Activated naive CD4-positive, alpha-beta T cell (primary cell): ENCODE measurements at regions not wholly inside any gene's neighbourhood (a gene's known extent, or its start where the extent isn't known, plus 50 kb on each side); places are given as distances from the start of the nearest gene placed in this dataset.
"Not testable (repeated sequence)": the region's sequence is repeated elsewhere in the genome, so short reads cannot be mapped to it uniquely, and the experiment has no call there.

Source experiments
- DNase-seq, 4 experiments: peaks; one replicate each; lab custom pipeline; 2025; lab: John Stamatoyannopoulos, UW

DNA sequence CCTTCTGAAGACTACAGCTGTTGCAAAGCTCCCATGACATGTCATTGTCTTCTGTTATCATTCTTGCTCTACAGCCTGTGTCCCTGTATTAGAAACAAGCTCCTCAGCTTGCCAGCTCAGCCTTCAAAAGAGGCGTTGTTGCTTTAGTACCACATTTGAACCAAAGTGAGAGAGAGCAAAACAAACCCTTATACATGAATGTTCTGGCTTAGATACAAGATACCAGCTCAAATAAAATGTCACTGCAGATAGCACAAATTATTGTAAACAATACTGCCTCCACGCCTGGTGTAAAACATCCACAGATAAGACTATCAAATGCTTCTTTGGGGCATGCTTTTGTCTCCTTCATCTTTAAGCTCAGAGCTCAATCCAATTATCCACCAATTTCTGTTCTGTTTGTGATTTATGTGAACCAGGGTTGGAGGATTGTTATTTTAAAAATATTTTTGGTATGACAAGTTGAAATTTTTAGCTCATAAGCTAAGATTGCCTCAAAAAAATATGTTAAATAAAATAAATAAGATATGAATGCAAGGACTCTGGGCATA lies 403.6 kb upstream of the CDIN1 start:
- DNase-seq: no peak

DNA sequence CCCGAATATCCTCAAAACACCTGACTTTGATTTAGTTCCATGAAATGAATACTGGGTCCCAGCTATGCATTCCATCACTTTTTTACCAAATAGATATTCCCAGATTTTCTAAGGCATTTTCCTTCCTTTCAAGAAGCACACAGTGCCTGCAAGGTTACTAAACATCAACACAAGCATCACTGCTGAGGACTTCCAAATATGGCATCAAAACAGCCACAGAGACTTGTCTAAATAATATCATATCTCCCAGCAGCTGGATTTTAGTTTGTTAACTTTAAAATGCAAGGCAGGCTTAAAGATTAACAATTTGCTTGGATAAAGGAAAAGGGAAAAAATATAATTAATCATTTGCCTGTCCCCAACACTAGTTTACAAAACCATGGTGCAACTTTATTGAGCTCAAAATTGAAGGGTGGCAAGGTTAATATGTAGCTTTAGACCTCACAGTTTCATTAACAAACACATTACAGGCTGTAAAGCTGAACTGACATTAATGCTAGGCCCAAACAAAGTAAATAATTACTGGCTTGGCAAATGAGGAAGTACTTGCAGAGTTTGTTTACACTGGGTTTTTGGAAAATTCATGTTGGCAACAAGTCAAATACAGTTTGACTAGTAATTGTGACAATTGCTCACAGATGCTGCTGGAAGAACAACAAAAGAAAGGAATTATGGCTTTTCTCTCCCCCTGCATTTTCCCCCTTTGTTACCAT lies 401.7 kb upstream of the CDIN1 start:
- no peak for DNase-seq

DNA sequence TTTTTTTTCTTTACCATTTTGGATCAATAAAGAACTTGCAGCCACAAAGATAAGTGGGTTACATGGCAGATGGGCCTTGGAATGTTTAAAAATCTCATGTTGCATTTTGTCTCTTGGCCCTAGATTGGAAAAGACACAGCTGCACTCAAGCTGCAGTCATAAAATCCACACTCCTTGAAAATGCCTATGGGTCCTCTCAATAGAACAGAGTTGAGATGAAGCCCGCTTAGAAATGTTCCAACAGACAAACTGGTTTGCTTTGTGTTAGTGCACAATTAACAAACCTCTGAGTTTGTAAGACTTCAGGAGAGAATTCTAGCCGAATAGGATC lies 401.2 kb upstream of the CDIN1 start:
- DNase-seq: no peak

DNA sequence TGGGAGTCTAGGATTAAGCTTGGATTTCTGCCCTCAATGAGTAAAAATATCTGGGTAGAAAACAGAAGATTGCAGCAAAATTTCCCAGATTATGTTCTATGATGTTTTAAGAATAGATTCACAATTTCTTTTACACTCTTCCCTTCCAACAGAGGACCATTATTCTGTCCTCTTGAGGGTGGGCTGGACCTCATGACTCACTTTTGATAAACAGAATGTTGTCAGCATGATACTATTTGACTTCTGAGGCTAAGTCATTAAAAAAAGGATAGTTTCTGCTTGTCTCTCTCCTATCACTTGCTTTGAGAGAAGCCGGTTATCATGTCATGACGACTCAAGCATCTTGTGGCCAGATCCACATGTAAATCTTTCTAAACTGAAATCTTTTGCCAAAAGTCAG lies 396.2 kb upstream of the CDIN1 start:
- DNase-seq: no peak

DNA sequence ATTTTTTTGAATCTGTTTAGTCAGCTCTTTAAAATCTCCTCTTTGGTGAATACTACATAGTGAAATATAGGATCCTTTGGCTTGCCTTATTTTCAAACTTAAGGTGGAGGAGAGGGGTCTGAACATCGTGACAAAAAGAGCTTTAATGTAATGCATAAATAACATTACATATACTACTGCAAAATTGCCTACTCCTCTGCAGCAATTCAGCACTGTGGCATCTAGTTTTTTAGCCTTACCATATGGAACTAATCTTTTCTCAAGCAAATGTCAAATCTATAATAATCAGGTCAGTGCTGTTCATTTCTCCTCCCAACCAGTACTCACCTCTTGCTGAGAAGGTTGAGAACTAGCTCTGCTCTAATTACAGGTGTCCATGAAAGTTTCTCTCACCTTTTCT lies 394.0 kb upstream of the CDIN1 start:
- DNase-seq: no peak

DNA sequence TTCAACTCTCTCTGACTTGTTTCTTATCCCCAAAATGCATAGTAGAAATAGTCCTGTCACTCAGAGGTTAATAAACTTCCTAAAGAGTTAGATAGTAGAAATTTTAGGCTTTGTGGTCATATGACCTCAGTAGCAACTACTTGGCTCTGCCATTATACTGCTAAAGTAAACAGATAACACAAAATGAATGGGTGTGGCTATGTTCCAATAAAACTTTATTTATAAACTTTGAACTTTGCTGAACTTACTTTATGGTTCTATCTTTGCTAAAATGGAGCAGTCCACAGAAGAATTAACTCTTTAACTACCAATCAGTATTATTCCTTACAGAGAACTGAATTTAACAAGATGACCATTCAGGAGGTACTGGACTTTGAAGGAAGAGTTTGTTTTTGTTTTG lies 393.6 kb upstream of the CDIN1 start:
- no peak for DNase-seq

DNA sequence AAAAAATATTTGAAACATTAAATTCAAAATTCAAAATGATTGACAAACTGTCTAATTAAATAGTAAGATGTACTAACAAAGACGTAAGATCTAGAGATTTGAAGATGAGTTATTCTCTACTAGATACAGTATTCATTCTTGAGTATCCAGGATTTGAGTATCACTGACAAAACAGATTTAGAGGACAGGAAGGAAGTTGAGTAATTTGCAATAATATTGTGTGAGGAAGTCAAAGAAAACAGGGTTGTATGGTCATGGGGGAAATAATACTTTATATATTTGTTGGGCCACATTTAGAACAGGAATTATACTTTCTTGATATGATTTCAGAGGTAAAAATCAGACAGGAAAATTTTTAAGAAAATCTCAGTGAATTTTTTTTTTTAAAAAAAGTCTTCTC lies 393.1 kb upstream of the CDIN1 start:
- DNase-seq: no peak

DNA sequence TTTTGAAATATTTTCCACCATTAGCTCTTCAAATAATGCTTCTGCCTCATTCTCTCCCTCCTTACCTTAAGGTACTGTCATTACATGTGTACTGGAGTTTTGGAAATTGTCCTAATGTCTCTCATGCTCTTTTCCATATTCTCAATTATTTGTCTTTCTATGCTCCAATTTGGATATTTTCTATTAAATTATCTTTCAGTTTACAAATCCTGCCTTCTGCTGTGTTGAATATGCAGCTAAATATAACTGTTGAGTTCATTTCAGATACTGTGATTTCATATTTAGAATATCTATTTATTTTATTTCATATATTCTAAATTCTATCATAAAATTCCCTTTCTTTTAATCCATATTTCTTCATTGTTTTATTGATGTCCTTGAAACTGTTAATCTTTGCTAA lies 388.0 kb upstream of the CDIN1 start:
- DNase-seq: no peak

DNA sequence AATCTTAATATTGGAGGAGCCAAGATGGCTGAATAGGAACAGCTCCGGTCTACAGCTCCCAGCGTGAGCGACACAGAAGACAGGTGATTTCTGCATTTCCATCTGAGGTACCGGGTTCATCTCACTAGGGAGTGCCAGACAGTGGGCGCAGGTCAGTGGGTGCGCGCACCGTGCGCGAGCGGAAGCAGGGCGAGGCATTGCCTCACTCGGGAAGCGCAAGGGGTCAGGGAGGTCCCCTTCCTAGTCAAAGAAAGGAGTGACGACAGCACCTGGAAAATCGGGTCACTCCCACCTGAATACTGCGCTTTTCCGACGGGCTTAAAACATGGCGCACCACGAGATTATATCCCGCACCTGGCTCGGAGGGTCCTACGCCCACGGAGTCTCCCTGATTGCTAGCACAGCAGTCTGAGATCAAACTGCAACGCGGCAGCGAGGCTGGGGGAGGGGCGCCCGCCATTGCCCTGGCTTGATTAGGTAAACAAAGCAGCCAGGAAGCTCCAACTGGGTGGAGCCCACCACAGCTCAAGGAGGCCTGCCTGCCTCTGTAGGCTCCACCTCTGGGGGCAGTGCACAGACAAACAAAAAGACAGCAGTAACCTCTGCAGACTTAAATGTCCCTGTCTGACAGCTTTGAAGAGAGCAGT lies 383.9 kb upstream of the CDIN1 start:
- not testable (repeated sequence) for DNase-seq

DNA sequence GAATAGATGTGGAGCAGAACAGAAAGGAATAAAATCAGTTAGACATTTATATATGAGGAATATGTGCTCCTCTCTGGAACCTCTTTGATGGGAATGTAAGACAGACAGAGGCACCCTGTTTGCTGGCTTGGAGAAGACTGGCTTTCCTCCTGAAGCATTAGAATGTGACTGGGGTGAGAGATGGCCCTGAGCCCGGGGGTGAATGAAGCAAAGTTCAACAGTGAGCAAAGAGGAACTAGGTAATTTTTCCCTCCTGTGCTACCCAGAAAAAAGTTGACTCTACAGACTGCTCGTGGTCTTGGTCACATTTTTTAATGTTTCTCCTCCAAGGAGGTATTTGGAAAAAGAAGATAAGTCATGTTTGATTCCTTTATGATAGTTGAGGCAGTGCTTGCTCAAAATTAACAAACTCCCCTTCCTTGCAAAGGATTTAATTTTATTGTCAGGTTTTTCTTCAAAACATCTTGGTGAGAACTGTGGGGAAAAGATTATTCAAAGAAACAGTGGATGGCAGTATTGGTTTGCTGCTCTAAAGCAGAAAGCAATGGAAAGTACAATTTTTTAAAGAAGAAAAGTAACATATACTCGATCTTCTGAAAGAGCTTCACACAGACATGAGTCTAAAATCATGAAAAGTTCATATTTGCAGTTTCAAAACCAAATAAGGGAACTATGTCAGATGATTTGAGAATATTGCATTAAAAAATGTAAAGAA lies 370.4 kb upstream of the CDIN1 start:
- DNase-seq: no peak

DNA sequence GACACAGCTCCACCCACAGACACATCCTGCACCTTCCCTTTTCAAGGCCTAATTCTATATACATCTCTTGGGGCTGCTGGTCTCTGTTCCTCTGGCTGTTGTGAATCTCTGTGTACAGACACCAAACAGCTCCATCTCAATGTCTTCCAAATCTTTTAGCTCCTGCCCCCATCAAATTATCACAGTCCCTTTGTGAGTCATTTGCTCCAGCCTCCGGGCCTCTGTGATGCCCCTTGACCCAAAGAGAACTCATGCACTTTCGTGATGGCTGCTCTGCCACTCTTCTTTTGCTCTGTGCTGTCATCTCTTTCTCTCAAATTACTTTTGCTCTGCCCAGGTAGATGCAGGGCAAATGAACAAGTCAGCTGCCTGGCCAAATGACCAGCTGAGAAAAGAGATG lies 369.0 kb upstream of the CDIN1 start:
- no peak for DNase-seq

DNA sequence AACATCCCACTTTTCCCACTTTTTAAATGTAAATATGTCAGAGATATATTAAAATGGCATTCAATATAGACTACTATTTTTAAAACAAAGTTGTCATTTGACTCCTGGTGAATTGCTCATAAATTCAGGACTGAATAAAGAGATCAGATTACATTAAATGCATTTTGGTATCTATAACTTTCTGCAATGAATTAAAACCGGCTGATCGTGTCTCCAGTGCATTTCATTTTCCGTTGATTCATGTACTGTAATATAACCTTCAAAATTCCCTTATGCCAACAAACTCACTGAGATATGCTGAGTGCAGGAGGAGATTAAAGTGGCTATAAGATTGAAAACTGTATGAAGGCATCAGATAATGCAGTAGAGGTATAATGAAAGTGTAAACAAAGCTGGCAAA lies 361.1 kb upstream of the CDIN1 start:
- DNase-seq: no peak

DNA sequence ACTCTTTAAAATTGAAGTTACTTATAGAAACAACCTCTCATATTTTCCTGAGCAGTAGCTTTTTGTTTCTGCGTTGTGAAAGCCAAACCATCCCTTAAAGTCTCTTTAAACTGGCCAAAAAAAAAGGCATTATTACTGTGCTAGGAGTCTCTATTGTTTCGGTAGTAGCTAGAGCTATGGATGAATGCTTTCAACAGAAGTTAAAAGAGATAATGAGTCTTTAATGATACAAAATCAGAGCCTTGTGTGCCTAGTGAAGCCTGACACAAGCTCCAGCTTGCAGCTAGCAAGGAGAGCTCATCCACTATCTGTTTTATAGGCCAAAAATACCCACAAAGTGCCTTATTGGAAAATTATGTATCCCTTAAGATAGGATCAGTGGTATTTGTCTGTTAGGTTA lies 360.4 kb upstream of the CDIN1 start:
- no peak for DNase-seq

DNA sequence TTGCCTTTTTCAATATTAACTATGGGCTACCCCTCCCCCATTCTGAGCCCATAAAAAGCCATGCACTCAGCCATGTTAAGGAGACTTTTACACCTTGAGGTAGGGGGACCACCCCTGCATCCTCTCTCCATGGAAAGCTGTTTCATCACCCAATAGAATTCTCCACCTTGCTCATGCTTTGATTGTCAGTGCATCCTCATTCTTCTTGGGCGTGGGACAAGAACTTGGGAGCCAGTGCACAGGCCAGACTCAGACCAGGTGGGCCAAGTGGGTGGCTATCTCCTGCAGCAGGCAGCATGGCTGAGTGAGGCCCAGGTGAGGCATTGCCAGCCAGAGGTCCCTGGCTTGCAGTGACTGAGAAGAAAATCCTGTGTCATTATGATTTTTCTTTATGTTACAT lies 357.4 kb upstream of the CDIN1 start:
- no peak for DNase-seq

DNA sequence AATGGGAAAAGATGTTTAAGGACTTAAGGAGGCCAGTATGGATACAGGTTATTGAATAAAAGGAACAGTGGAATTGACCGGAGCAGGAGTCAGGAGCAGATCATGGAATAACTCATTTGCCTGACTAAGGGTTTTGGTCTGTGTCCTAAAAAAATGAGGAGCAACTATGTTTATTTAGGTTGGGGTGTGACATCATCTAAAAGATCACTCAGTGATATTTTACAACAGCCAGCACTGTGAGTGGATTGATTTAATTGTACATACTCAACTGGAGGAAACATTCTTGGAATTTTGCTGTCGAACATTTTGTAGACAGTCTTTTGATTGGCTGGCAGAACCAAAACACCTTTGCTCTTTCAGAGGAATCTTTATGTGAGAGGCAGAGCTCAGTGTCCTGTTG lies 348.6 kb upstream of the CDIN1 start:
- no peak for DNase-seq

DNA sequence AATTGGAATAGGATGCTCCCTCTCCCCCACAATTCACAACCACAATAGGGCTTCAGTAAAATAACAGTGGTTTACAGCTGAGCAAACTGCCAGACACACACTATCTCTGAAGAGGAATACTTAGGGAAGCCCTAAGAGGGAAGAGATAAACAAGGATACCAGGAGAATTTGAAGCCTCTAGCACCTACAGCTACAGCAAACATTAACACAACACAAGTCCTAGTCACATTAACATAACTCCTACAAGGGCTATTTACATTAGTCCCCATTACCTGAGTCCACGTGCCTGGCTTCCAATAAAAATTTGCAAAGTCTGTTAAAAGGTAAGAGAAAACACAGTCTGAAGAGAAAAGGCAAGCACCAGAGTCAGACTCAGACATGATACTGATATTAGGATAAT lies 346.9 kb upstream of the CDIN1 start:
- DNase-seq: no peak

DNA sequence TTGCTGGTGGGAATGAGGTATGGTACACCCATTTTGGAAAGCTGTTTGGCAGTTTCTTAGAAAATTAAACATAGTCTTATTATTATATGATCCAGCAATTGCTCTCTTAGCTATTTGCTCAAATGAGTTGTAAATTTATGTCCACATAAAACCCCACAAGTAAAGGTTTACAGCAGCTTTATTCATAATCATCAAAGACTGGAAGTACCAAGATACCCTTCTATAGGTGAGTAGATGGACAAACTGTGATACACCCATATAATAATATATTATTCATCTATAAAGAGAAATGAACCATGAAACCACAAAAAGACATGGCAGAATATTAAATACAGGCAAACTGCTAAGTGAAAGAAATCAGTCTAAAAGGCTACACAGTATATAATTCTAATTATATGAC lies 344.7 kb upstream of the CDIN1 start:
- no peak for DNase-seq

DNA sequence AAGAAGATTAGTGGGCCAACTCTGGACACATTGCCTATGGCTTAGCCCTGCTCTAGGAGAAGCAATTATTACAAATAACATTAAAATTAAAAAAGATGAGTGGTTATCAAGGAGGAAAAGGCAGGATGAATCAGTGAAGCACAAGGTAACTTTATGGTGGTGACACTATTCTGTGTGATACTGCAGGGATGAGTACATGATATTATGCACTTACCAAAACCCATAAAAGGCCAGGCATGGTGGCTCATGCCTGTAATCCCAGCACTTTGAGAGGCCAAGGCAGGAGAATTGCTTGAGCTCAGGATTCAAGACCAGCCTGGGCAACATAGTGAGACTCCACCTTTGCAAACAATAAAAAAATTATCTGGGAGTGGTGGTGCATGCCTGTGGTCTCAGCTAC lies 344.3 kb upstream of the CDIN1 start:
- no peak for DNase-seq

DNA sequence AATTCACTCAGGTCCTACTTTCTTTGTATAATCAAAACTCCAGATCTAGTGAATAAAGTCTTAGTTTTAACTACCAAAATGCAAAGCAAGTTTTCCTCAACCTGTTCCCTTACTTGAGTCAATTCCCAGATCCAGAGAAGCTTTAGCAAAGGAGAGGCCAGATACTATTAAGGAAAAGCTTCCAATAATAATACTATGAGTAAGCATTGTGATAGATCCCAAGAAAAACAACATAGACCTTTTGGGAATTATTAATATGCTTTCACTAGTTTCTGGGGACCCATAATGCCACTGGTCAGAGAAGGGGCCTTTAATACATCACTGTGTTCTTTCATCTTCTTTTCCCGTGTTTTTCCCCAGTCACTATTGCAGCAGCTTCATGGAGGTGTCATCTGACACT lies 339.9 kb upstream of the CDIN1 start:
- no peak for DNase-seq

DNA sequence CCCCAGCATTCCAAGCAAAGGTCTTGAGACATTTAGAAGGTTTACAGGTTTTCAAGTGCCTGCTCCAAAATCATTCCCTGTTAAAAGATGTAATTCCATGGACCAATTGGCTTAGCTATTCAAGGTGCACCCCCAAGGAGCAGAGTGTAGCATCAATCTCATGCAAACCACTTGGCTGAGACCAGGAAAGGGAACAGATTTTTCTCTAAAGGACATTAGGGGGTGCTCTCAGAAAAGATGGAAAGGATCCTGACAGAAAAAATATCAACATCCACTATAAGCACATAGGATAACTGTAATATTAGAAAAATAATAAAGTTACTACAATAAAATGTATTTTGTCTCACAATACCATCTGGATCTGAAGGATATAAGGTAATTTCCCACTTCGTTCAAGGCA lies 328.0 kb upstream of the CDIN1 start:
- DNase-seq: no peak

DNA sequence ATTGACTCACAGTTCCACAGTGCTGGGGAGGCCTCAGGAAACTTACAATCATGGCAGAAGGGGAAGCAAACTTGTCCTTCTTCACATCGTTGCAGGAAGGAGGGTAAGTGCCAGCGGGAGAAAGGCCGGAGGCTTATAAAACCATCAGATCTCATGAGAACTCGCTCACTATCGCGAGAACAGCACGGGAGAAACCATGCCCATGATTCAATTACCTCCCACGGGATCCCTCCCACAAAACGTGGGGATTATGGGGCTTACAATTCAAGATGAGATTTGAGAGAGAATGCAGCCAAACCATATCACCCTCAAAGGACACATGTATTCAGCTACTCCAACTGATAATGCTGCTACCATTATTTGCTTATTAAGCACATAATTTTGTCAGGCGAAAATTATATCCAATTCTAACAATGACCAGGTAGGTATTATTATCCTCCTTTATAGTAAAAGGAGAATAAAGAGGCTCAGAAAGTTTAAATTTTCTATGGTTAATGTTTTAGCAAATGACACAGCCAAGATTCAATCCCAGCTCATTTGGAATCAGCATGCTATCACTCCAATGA lies 327.2 kb upstream of the CDIN1 start:
- no peak for DNase-seq

DNA sequence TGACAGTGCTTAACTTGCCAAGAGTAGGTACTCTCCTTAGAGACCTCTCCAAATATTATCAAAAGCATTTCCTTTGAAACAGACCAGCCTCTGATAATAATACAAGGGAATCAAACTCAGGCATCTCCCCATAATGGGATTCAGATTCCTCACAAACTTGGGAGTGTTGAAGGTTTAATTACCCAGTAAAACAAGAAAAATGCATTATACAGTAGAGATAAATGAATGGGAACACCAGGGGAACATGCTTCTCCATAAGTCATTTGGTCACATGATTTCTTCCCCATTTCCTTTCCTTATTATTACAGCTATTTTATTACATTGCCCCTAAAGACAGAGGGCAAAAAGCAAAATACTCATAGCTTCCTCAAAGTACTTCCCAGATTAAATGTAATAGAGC lies 325.0 kb upstream of the CDIN1 start:
- no peak for DNase-seq

DNA sequence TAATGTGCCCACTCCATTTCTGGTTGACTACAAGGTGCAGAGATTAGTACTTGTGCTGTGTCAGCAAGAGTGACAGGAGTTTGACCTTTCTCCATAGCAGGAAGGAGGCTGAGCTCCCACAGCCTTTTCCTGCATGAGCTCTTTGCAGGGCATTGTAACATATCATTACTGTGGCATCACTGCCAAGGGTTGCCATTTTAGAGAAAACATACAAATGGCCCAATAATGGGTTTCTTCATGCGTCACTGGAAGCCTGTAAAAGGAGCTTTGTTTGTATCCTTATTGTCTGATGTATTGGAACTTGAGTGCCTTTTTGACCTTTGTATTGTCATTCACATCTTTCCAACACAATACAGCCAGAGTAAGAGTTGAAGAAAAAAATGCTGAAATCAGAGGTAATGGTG lies 323.0 kb upstream of the CDIN1 start:
- no peak for DNase-seq
